CD14-positive monocyte (primary cell): ENCODE measurements at regions not wholly inside any gene's neighbourhood (a gene's known extent, or its start where the extent isn't known, plus 50 kb on each side); places are given as distances from the start of the nearest gene placed in this dataset.

Experiments used
- DNase-seq, 3 donors: peaks; one replicate each; pipeline ENCODE4 v3.0.0-alpha.2; 2011 to 2022
- H2AFZ ChIP-seq: 2 replicates; pipeline ENCODE4 v1.6.0; 2012; ENCODE audit warnings: mild to moderate bottlenecking, low read depth, low read length, inconsistent platforms; ENCODE audit not compliant: insufficient read depth, poor library complexity, severe bottlenecking
- H3K27ac ChIP-seq, 2 donors: 1 replicate in 1 of 2; 2 replicates in 1 of 2; pipeline ENCODE4 v1.5.1; 2012 to 2013; ENCODE audit warnings: low read length in 2 of 2, control low read depth in 1 of 2, inconsistent platforms in 1 of 2, low read depth in 1 of 2, mild to moderate bottlenecking in 1 of 2
- H3K27me3 ChIP-seq, 2 donors: one replicate each; pipeline versions ENCODE4 v1.6.0 to v1.6.1; 2011 to 2013; ENCODE audit warnings: low read length in 2 of 2; ENCODE audit not compliant: control insufficient read depth in 2 of 2, insufficient read depth in 2 of 2
- H3K36me3 ChIP-seq, 2 donors: replicated peaks in 1 of 2; 1 replicate in 1 of 2; 2 replicates in 1 of 2; pipeline versions ENCODE4 v1.5.1 to v1.6.1; 2012 to 2013; ENCODE audit warnings: low read length in 2 of 2, control low read depth in 1 of 2, inconsistent platforms in 1 of 2, mild to moderate bottlenecking in 1 of 2; ENCODE audit not compliant: insufficient read depth in 2 of 2, control insufficient read depth in 1 of 2
- H3K4me1 ChIP-seq, 2 donors: 1 replicate in 1 of 2; 2 replicates in 1 of 2; pipeline versions ENCODE4 v1.5.1 to v1.6.1; 2012 to 2013; ENCODE audit warnings: low read length in 2 of 2, control low read depth in 1 of 2, inconsistent platforms in 1 of 2, mild to moderate bottlenecking in 1 of 2, moderate library complexity in 1 of 2; ENCODE audit not compliant: insufficient read depth in 2 of 2, control insufficient read depth in 1 of 2
- H3K4me2 ChIP-seq: replicated peaks from 2 replicates; pipeline ENCODE3; 2012; ENCODE audit warnings: low read length, moderate library complexity, mild to moderate bottlenecking; ENCODE audit not compliant: poor library complexity, severe bottlenecking; ENCODE audit errors: extremely low read depth
- H3K4me3 ChIP-seq, 3 experiments: fragments of 200-600 bp in 1 of 3; sonication (generic) in 1 of 3; replicated peaks in 1 of 3; 1 replicate in 2 of 3; 2 replicates in 1 of 3; pipeline ENCODE4 v1.5.1; 2011 to 2013; ENCODE audit warnings: low read length in 3 of 3, mild to moderate bottlenecking in 3 of 3, control low read depth in 2 of 3, low read depth in 2 of 3, inconsistent platforms in 1 of 3, moderate library complexity in 1 of 3
- H3K79me2 ChIP-seq: 2 replicates; pipeline ENCODE4 v1.6.0; 2012; ENCODE audit warnings: mild to moderate bottlenecking, control low read depth, inconsistent platforms, low read length, moderate library complexity; ENCODE audit not compliant: insufficient read depth
- H3K9ac ChIP-seq: 2 replicates; pipeline ENCODE4 v1.6.0; 2017; ENCODE audit warnings: low read length, mild to moderate bottlenecking; ENCODE audit not compliant: insufficient read depth, poor library complexity, severe bottlenecking
- H3K9me3 ChIP-seq, 2 donors: replicated peaks in 1 of 2; 1 replicate in 1 of 2; 2 replicates in 1 of 2; pipeline versions ENCODE4 v1.5.1 to v1.6.1; 2012 to 2013; ENCODE audit warnings: low read length in 2 of 2, control low read depth in 1 of 2; ENCODE audit not compliant: control insufficient read depth in 1 of 2, insufficient read depth in 1 of 2
- H4K20me1 ChIP-seq: 2 replicates; pipeline ENCODE4 v1.6.0; 2012; ENCODE audit warnings: mild to moderate bottlenecking, low read length, control low read depth, moderate library complexity; ENCODE audit not compliant: insufficient read depth
- H3K27ac Mint-ChIP-seq, 7 donors: one replicate each; pipeline ENCODE4 v1.8.0; 2020; ENCODE audit warnings: mild to moderate bottlenecking in 7 of 7, mixed read lengths in 7 of 7, moderate library complexity in 6 of 7, inconsistent platforms in 2 of 7
- H3K27me3 Mint-ChIP-seq, 3 donors: one replicate each; pipeline ENCODE4 v1.8.0; 2021 to 2022; ENCODE audit warnings: low read depth in 3 of 3, mild to moderate bottlenecking in 3 of 3, mixed read lengths in 3 of 3, moderate library complexity in 3 of 3, inconsistent platforms in 1 of 3
- H3K36me3 Mint-ChIP-seq, 2 donors: one replicate each; pipeline ENCODE4 v1.8.0; 2020; ENCODE audit warnings: mixed read lengths in 2 of 2, inconsistent platforms in 1 of 2, mild to moderate bottlenecking in 1 of 2
- H3K4me1 Mint-ChIP-seq: one replicate; pipeline ENCODE4 v1.8.0; 2020; ENCODE audit warnings: mild to moderate bottlenecking, mixed read lengths
- H3K4me3 Mint-ChIP-seq, 2 donors: one replicate each; pipeline ENCODE4 v1.8.0; 2020; ENCODE audit warnings: mild to moderate bottlenecking in 2 of 2, mixed read lengths in 2 of 2, moderate library complexity in 1 of 2
- H3K9me3 Mint-ChIP-seq, 7 donors: one replicate each; pipeline ENCODE4 v1.8.0; 2020 to 2022; ENCODE audit warnings: mixed read lengths in 7 of 7, mild to moderate bottlenecking in 6 of 7, moderate library complexity in 6 of 7, inconsistent platforms in 2 of 7
- CTCF ChIP-seq: fragments of 200-600 bp; IDR thresholded peaks from one replicate; pipeline ENCODE4 v1.8.0; 2022; ENCODE audit warnings: antibody characterized with exemption, mild to moderate bottlenecking
- WGBS: methylation state at CpG from one replicate; pipeline ENCODE4 v1.1.5; 2013; ENCODE audit warnings: missing lambda C conversion rate; ENCODE audit not compliant: insufficient coverage; 5-methylcytosine and 5-hydroxymethylcytosine counted together
- intact Hi-C, 2 donors: fragments of 100-400 bp; cut with micrococcal nuclease; formaldehyde crosslinking; loops; one replicate each; pipeline versions ENCODE4 v1.15.0 to v1.15.1; 2023

DNA sequence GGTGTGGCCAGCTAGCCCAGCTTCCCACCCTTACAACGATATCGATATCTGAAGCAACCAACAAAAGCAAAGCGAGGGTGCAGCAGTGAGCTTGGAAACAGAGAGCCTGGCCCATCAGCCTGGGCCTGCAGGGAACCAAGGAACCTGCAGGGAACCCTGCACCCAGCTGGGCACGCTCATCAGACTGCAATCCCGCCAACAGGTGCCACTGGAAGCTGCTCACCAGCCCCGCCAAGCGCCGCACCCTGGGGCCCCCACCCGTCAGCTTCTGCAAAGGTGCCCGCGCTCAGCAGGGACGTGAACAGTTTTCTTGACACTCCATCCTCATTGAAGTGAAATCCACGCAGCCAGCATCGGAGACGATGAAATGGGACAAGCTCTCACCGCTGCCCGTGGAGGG, 250.7 kb downstream of the RBFOX3 start:
- Histone ChIP-seq H4K20me1 (no peaks in the 10 kb centered on the region), H3K4me1 (no peaks in the 10 kb centered on the region), H3K36me3 (no peaks in the 10 kb centered on the region), H2AFZ (no peak overlapping the region), H3K9ac (no peak overlapping the region), H3K9me3 (no peaks in the 10 kb centered on the region), H3K4me2 (no peak overlapping the region), H3K27me3 (no peaks in the 10 kb centered on the region), H3K27ac (no peak overlapping the region), H3K79me2 (no peaks in the 10 kb centered on the region), H3K4me3 (no peak overlapping the region)
- Mint-ChIP-seq H3K4me3 (no peak overlapping the region), H3K36me3 (no peaks in the 10 kb centered on the region), H3K27me3 (peaks cover 9 to 23% (median 21%) of the 10 kb centered on the region in 3 donors), H3K9me3 (no peaks in the 10 kb centered on the region), H3K27ac (no peak overlapping the region), H3K4me1 (no peaks in the 10 kb centered on the region)
- no peak for TF ChIP-seq CTCF
- 87% methylated on average over 14 of the region's 17 CpGs for WGBS
- intact Hi-C loops, result no loop called here
- no peak for DNase-seq

GRCh38 chr17:79356839-79357447, 253.9 kb downstream of the RBFOX3 start:
- DNase-seq, result no peak
- Mint-ChIP-seq H3K4me3 (no peak overlapping the region), H3K27ac (peak overlapping the region in 1 of 7 donors; percentile 55), H3K4me1 (no peaks in the 10 kb centered on the region), H3K36me3 (no peaks in the 10 kb centered on the region), H3K27me3 (peaks cover 10 to 17% (median 14%) of the 10 kb centered on the region in 3 donors), H3K9me3 (peaks cover 3 to 13% (median 6%) of the 10 kb centered on the region in 7 donors)
- H3K27ac ChIP-seq, result no peak overlapping the region
- no peaks in the 10 kb centered on the region for H4K20me1 ChIP-seq
- H3K79me2 ChIP-seq, result no peaks in the 10 kb centered on the region
- H3K4me2 ChIP-seq, result no peak overlapping the region
- peaks cover 6 to 13% of the 10 kb centered on the region in 2 donors for H3K9me3 ChIP-seq
- intact Hi-C loops, result no loop called here
- no peaks in the 10 kb centered on the region for H3K27me3 ChIP-seq
- H3K4me1 ChIP-seq, result no peaks in the 10 kb centered on the region
- no peak overlapping the region for H2AFZ ChIP-seq
- 77% methylated on average over 12 of the region's 16 CpGs for WGBS
- TF ChIP-seq CTCF, result no peak
- H3K36me3 ChIP-seq, result no peaks in the 10 kb centered on the region
- H3K4me3 ChIP-seq, result no peak overlapping the region
- no peak overlapping the region for H3K9ac ChIP-seq
